Hippocampal formation (tissue), 2 donors: ENCODE measurements at regions not wholly inside any gene's neighbourhood (a gene's known extent, or its start where the extent isn't known, plus 50 kb on each side); places are given as distances from the start of the nearest gene placed in this dataset.

ENCODE experiments used
- DNase-seq, 2 donors: peaks; one replicate each; lab custom pipeline; 2025; lab: John Stamatoyannopoulos, UW

GRCh38 chrX:13147733-13148132 is 103.3 kb upstream of the FAM9C start:
- DNase-seq, result no peak

GRCh38 chrX:13147147-13147546 is 102.7 kb upstream of the FAM9C start:
- no peak for DNase-seq

GRCh38 chrX:13144927-13145655 is 100.7 kb upstream of the FAM9C start:
- DNase-seq, result no peak

GRCh38 chrX:13142891-13143290 is 98.5 kb upstream of the FAM9C start:
- DNase-seq, result no peak

- no peak for DNase-seq
Measured at GRCh38 chrX:13140007-13140406, 95.6 kb upstream of the FAM9C start.

GRCh38 chrX:13131396-13132137 is 87.1 kb upstream of the FAM9C start:
- peak in 1 of 2 donors; percentile 1 for DNase-seq

GRCh38 chrX:13130816-13131215 is 86.4 kb upstream of the FAM9C start:
- DNase-seq, result no peak

- DNase-seq, result no peak
Measured at GRCh38 chrX:13128104-13128503, 83.7 kb upstream of the FAM9C start.

GRCh38 chrX:13126775-13127174 is 82.4 kb upstream of the FAM9C start:
- no peak for DNase-seq

- no peak for DNase-seq
Measured at GRCh38 chrX:13125188-13125587, 80.8 kb upstream of the FAM9C start.

- DNase-seq, result no peak
Measured at GRCh38 chrX:13123857-13124345, 79.5 kb upstream of the FAM9C start.

GRCh38 chrX:13123247-13123856 is 78.9 kb upstream of the FAM9C start:
- DNase-seq, result no peak

- no peak for DNase-seq
Measured at GRCh38 chrX:13121020-13121555, 76.7 kb upstream of the FAM9C start.

- no peak for DNase-seq
Measured at GRCh38 chrX:13120017-13120416, 75.6 kb upstream of the FAM9C start.

GRCh38 chrX:13119386-13119785 is 75.0 kb upstream of the FAM9C start:
- no peak for DNase-seq

- DNase-seq, result no peak
Measured at GRCh38 chrX:13115146-13115855, 70.9 kb upstream of the FAM9C start.

GRCh38 chrX:13112499-13112898 is 68.1 kb upstream of the FAM9C start:
- no peak for DNase-seq

- no peak for DNase-seq
Measured at GRCh38 chrX:13110433-13111324, 66.3 kb upstream of the FAM9C start.

- no peak for DNase-seq
Measured at GRCh38 chrX:13109817-13110216, 65.4 kb upstream of the FAM9C start.

GRCh38 chrX:13103914-13104274 is 59.5 kb upstream of the FAM9C start:
- no peak for DNase-seq
